Mesendoderm (in vitro differentiated cells): ENCODE measurements at regions not wholly inside any gene's neighbourhood (a gene's known extent, or its start where the extent isn't known, plus 50 kb on each side); places are given as distances from the start of the nearest gene placed in this dataset.
A peak's percentile ranks its signal among the peaks of the same experiment; 100 is the strongest.

Experiments
- DNase-seq: peaks from one replicate; pipeline ENCODE4 v3.0.0; 2013
- H2AK5ac ChIP-seq: 2 replicates; pipeline ENCODE4 v1.6.1; 2013; ENCODE audit warnings: low read length, inconsistent platforms
- H2BK120ac ChIP-seq: 2 replicates; pipeline ENCODE4 v1.6.1; 2013; ENCODE audit warnings: low read depth, mild to moderate bottlenecking, low read length, moderate library complexity, mixed read lengths
- H2BK15ac ChIP-seq: replicated peaks from 2 replicates; pipeline ENCODE4 v1.6.1; 2013; ENCODE audit warnings: low read depth, mild to moderate bottlenecking, moderate library complexity
- H2BK5ac ChIP-seq: 2 replicates; pipeline ENCODE4 v1.6.1; 2013; ENCODE audit warnings: low read length, inconsistent platforms
- H3K18ac ChIP-seq: 2 replicates; pipeline ENCODE4 v1.6.1; 2013; ENCODE audit warnings: mild to moderate bottlenecking, low read length, mixed read lengths
- H3K23ac ChIP-seq: one replicate; pipeline ENCODE4 v1.6.1; 2013; ENCODE audit warnings: low read length
- H3K27ac ChIP-seq: 2 replicates; pipeline ENCODE4 v1.5.1; 2013; ENCODE audit warnings: low read depth, mild to moderate bottlenecking, inconsistent platforms, low read length, moderate library complexity
- H3K27me3 ChIP-seq: 2 replicates; pipeline ENCODE4 v1.6.1; 2013; ENCODE audit warnings: low read length, control low read depth, mild to moderate bottlenecking, inconsistent platforms; ENCODE audit not compliant: insufficient read depth, poor library complexity
- H3K36me3 ChIP-seq: 2 replicates; pipeline ENCODE4 v1.6.1; 2013; ENCODE audit warnings: low read length, inconsistent platforms; ENCODE audit not compliant: control insufficient read depth, insufficient read depth
- H3K4ac ChIP-seq: one replicate; pipeline ENCODE4 v1.6.1; 2013; ENCODE audit warnings: low read depth, mild to moderate bottlenecking, low read length, moderate library complexity
- H3K4me1 ChIP-seq: 2 replicates; pipeline ENCODE4 v1.6.1; 2013; ENCODE audit warnings: low read depth, low read length, inconsistent platforms; ENCODE audit not compliant: control insufficient read depth
- H3K4me2 ChIP-seq: 2 replicates; pipeline ENCODE4 v1.6.1; 2013; ENCODE audit warnings: low read length
- H3K4me3 ChIP-seq: 2 replicates; pipeline ENCODE4 v1.5.1; 2013; ENCODE audit warnings: mild to moderate bottlenecking, low read length
- H3K56ac ChIP-seq: one replicate; pipeline ENCODE4 v1.6.1; 2013; ENCODE audit warnings: low read length
- H3K79me1 ChIP-seq: 2 replicates; pipeline ENCODE4 v1.6.1; 2013; ENCODE audit warnings: low read length, inconsistent platforms
- H3K79me2 ChIP-seq: 2 replicates; pipeline ENCODE4 v1.6.1; 2013; ENCODE audit warnings: mild to moderate bottlenecking, low read length; ENCODE audit not compliant: control insufficient read depth, insufficient read depth
- H3K9ac ChIP-seq: 2 replicates; pipeline ENCODE4 v1.6.1; 2013; ENCODE audit warnings: low read length, inconsistent platforms
- H4K5ac ChIP-seq: one replicate; pipeline ENCODE4 v1.6.1; 2013; ENCODE audit warnings: low read length
- H4K8ac ChIP-seq: one replicate; pipeline ENCODE4 v1.6.1; 2013; ENCODE audit warnings: low read depth, mild to moderate bottlenecking, control low read depth, low read length, moderate library complexity
- WGBS: extraction: QIAGEN DNeasy Blood & Tissue Kit; methylation state at CpG from one replicate; pipeline ENCODE4 v1.1.7; 2013; ENCODE audit warnings: low lambda C conversion rate, missing lambda C conversion rate; ENCODE audit not compliant: insufficient coverage; ENCODE audit errors: extremely low coverage; 5-methylcytosine and 5-hydroxymethylcytosine counted together

DNA sequence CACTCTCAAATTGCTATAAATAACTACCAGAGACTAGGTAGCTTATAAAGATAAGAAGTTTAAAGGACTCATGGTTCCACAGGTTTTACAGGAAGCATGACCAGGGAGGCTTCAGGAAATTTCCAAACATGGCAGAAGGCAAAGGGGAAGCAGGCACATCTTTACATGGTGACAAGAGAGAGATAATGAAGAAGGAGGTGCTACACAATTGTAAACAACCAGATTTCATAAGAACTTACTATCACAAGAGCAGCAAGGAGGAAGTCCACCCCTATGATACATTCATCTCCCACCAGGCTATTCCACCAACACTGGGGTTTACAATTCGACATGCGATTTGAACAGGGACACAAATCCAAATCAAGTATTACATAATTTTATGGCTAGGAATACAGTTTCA, 257.7 kb downstream of the BTG1 start:
- H3K4me1 ChIP-seq = no peaks in the 10 kb centered on the region
- DNase-seq = no peak
- H3K18ac ChIP-seq = peak overlapping the region; percentile 39
- no peak overlapping the region for H3K4me2 ChIP-seq
- no peaks in the 10 kb centered on the region for H3K36me3 ChIP-seq
- no peak overlapping the region for H3K56ac ChIP-seq
- H3K79me1 ChIP-seq = no peaks in the 10 kb centered on the region
- H3K4me3 ChIP-seq = no peak overlapping the region
- no peak overlapping the region for H2BK120ac ChIP-seq
- WGBS = no CpG with 5 or more reads among the region's 2 CpGs
- H3K4ac ChIP-seq = no peak overlapping the region
- H4K8ac ChIP-seq = no peak overlapping the region
- H4K5ac ChIP-seq = no peak overlapping the region
- no peaks in the 10 kb centered on the region for H3K27me3 ChIP-seq
- H2BK15ac ChIP-seq = no peak overlapping the region
- H3K27ac ChIP-seq = no peak overlapping the region
- H3K9ac ChIP-seq = no peak overlapping the region
- no peak overlapping the region for H2AK5ac ChIP-seq
- no peak overlapping the region for H2BK5ac ChIP-seq
- H3K23ac ChIP-seq = no peak overlapping the region
- no peaks in the 10 kb centered on the region for H3K79me2 ChIP-seq

DNA sequence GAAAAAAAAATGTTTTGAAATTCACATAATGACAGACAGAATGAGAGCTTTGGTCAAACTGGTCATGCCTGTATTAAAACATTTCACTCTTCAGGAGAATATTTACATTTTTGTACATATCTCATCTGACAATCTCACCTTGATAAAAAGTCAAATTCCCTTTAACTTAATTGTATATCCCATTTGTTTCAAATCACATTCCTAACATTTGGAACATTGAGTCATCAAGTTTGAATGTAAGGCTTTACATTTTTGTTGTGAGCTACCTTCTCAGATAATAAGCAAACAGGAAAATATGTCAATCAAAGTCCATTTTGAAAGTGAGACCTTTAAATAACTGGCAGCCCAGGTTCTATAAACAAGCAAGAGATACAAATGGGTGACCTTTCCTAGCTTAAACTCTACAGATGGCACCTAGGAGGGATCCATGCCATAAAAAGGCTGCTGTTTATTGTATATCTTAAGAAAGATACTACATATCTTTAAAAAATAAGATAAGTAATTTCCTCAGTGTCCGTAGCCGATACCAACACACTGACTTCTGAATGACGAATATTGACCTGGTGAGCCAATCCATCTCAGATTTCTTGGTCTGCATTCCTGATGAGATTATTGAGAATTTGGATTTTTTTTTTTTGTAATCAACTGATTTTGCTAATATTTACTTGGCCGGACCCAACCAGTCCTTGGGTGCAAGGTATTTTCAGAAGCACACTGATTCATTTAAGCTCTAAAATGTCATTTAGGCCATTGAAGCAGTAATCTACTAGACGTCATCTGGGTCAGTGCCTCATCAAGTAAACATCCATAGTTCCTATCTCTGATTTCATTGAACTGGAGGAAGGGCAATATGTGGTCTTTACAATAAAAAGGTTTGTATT, 259.6 kb downstream of the BTG1 start:
- Histone ChIP-seq H3K4me1 (no peaks in the 10 kb centered on the region), H4K8ac (no peak overlapping the region), H3K27ac (no peak overlapping the region), H3K79me1 (no peaks in the 10 kb centered on the region), H4K5ac (no peak overlapping the region), H3K9ac (no peak overlapping the region), H3K27me3 (no peaks in the 10 kb centered on the region), H2BK15ac (no peak overlapping the region), H3K18ac (no peak overlapping the region), H3K79me2 (no peaks in the 10 kb centered on the region), H3K23ac (no peak overlapping the region), H3K4me2 (no peak overlapping the region), H3K4me3 (no peak overlapping the region), H2AK5ac (no peak overlapping the region), H3K36me3 (no peaks in the 10 kb centered on the region), H2BK120ac (no peak overlapping the region), H3K56ac (no peak overlapping the region), H2BK5ac (no peak overlapping the region), H3K4ac (no peak overlapping the region)
- peak; percentile 40 for DNase-seq
- no CpG with 5 or more reads among the region's 5 CpGs for WGBS

- Histone ChIP-seq H3K4me1 (no peaks in the 10 kb centered on the region), H3K4me2 (no peak overlapping the region), H3K27me3 (no peaks in the 10 kb centered on the region), H3K4me3 (no peak overlapping the region), H4K5ac (no peak overlapping the region), H2AK5ac (no peak overlapping the region), H2BK120ac (no peak overlapping the region), H3K79me1 (no peaks in the 10 kb centered on the region), H3K27ac (no peak overlapping the region), H2BK15ac (no peak overlapping the region), H3K79me2 (no peaks in the 10 kb centered on the region), H3K9ac (no peak overlapping the region), H3K4ac (no peak overlapping the region), H3K36me3 (no peaks in the 10 kb centered on the region), H3K56ac (no peak overlapping the region), H2BK5ac (no peak overlapping the region), H4K8ac (no peak overlapping the region), H3K23ac (no peak overlapping the region), H3K18ac (no peak overlapping the region)
- no peak for DNase-seq
- no CpG with 5 or more reads among the region's 3 CpGs for WGBS
These were observed 261.4 kb downstream of the BTG1 start for GRCh38 chr12:91884230-91884629.

DNA sequence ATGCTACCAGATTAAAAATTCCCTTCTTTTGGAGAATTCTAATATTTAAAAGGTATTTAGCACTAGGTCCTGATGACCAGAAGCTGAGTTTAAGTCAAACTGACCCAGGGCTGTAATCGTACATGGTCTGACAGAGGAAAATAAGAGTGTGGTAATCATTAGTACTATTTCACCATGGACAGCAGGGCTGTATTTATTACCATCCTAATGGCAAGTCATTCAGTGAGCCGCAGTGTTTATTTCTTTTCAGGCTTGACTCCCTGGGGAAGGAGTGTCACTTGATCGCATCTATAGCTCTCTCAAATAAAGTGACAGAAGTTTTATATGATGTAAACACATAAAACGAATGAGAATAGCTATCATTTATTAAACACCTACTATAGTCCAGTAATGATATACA, 261.8 kb downstream of the BTG1 start:
- Histone ChIP-seq H3K36me3 (no peaks in the 10 kb centered on the region), H3K18ac (no peak overlapping the region), H3K4me1 (no peaks in the 10 kb centered on the region), H3K27me3 (no peaks in the 10 kb centered on the region), H2BK120ac (no peak overlapping the region), H3K27ac (no peak overlapping the region), H3K4ac (no peak overlapping the region), H3K56ac (no peak overlapping the region), H2BK15ac (no peak overlapping the region), H3K23ac (no peak overlapping the region), H2AK5ac (no peak overlapping the region), H4K5ac (no peak overlapping the region), H3K9ac (no peak overlapping the region), H4K8ac (no peak overlapping the region), H3K4me3 (no peak overlapping the region), H3K4me2 (no peak overlapping the region), H3K79me1 (no peaks in the 10 kb centered on the region), H3K79me2 (no peaks in the 10 kb centered on the region), H2BK5ac (no peak overlapping the region)
- no CpG with 5 or more reads among the region's 4 CpGs for WGBS
- DNase-seq = no peak

DNA sequence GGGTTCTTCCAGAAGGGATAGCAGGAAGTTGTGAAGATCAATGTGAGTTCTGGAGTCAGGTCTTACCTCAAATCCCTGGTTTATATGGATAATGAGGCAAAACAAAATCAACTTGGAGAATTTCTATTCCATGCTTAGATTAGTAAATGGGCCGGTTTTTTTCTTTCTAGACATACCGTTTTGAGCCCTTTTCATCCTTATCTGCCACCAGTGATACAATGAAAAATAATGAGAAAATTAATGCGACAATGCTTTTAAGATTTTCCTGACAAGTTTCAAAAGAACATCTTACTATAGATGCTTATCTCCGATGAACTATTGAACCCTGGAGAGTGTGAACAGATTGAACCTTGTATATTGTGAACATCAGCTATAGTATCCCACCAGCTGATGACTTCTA, 262.7 kb downstream of the BTG1 start:
- no peak overlapping the region for H3K27ac ChIP-seq
- H2BK5ac ChIP-seq = no peak overlapping the region
- H3K4me3 ChIP-seq = no peak overlapping the region
- no peaks in the 10 kb centered on the region for H3K4me1 ChIP-seq
- no CpG with 5 or more reads among the region's 4 CpGs for WGBS
- no peak overlapping the region for H3K56ac ChIP-seq
- H3K36me3 ChIP-seq = no peaks in the 10 kb centered on the region
- no peak overlapping the region for H3K23ac ChIP-seq
- H3K4ac ChIP-seq = no peak overlapping the region
- no peak overlapping the region for H3K4me2 ChIP-seq
- no peak overlapping the region for H2BK120ac ChIP-seq
- H3K18ac ChIP-seq = no peak overlapping the region
- no peaks in the 10 kb centered on the region for H3K79me2 ChIP-seq
- DNase-seq = no peak
- H3K79me1 ChIP-seq = no peaks in the 10 kb centered on the region
- no peaks in the 10 kb centered on the region for H3K27me3 ChIP-seq
- no peak overlapping the region for H2AK5ac ChIP-seq
- no peak overlapping the region for H4K8ac ChIP-seq
- H3K9ac ChIP-seq = no peak overlapping the region
- no peak overlapping the region for H2BK15ac ChIP-seq
- H4K5ac ChIP-seq = no peak overlapping the region

DNA sequence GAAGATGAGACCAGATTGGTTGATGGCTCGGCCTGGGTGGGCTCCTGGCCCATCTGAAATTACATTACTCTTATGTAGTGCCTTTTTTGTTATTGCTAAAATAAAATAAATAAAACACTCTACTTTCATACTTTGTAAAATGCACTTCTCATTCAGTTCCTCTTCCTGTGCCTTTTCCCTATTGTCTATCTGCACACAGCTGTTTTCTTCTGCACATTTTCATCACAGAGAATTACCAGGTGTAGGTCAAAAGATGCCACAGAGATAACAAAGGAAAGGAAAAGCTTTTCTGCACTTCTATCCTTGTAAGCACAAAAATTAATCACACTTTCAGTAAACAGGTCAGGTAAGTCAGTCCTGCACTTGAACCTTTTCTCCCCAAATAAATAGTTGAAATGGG, 265.1 kb downstream of the BTG1 start:
- Histone ChIP-seq H3K79me2 (no peaks in the 10 kb centered on the region), H3K9ac (no peak overlapping the region)
- no CpG with 5 or more reads among the region's 1 CpG for WGBS

More for the DNA sequence above, 265.1 kb downstream of the BTG1 start:
- no peak overlapping the region for H2AK5ac ChIP-seq
- no peak overlapping the region for H3K27ac ChIP-seq
- H2BK15ac ChIP-seq = no peak overlapping the region
- H4K5ac ChIP-seq = no peak overlapping the region
- no peak overlapping the region for H3K4me3 ChIP-seq
- H2BK5ac ChIP-seq = no peak overlapping the region
- no peaks in the 10 kb centered on the region for H3K4me1 ChIP-seq
- H3K79me1 ChIP-seq = no peaks in the 10 kb centered on the region
- H2BK120ac ChIP-seq = no peak overlapping the region
- no peak overlapping the region for H3K4ac ChIP-seq
- H3K36me3 ChIP-seq = no peaks in the 10 kb centered on the region
- no peak overlapping the region for H3K4me2 ChIP-seq
- H3K56ac ChIP-seq = no peak overlapping the region
- H3K18ac ChIP-seq = no peak overlapping the region
- no peak for DNase-seq
- no peak overlapping the region for H4K8ac ChIP-seq
- no peak overlapping the region for H3K23ac ChIP-seq
- H3K27me3 ChIP-seq = no peaks in the 10 kb centered on the region
